ENCODE measurements at regions not wholly inside any gene's neighbourhood (a gene's known extent, or its start where the extent isn't known, plus 50 kb on each side); places are given as distances from the start of the nearest gene placed in this dataset.
A peak's percentile ranks its signal among the peaks of the same experiment; 100 is the strongest.
"Not testable (repeated sequence)": the region's sequence is repeated elsewhere in the genome, so short reads cannot be mapped to it uniquely, and the experiment has no call there.

DNA sequence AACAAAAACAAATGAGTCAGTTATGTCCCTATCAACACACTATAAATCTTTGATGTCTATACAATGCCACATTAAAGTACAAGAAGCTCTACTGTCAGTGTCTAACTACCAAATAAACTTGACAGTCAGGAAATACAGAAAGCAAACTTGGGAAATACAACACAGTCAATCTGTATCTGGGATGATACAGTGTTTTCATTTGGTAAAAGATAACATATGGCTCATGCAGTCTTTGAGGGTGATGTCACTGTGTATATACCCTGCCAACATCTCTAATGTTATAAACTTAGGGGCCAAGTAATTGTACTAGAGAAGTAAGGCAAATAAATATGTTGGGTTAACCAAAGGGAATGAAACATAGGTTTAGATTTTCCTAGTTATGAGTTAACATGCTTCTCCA is 552.5 kb upstream of the ADAMTS5 start:
- no peak for DNase-seq (ENCODE audit: low read depth)

DNA sequence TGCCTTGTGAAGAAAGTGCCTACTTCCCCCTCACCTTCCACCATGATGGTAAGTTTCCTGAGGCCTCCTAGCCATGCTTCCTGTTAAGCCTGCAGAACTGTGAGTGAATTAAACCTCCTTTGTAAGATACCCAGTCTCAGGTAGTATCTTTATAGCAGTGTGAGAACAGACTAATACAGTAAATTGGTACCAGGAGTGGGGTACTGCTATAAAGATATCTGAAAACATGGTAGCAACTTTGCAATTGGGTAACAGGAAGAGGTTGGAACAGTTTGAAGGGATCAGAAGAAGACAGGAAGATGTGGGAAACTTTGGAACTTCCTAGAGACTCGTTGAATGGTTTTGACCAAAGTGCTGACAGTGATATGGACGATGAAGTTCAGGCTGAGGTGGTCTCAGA is 550.3 kb upstream of the ADAMTS5 start:
- not testable (repeated sequence) for DNase-seq (ENCODE audit: low read depth)

DNA sequence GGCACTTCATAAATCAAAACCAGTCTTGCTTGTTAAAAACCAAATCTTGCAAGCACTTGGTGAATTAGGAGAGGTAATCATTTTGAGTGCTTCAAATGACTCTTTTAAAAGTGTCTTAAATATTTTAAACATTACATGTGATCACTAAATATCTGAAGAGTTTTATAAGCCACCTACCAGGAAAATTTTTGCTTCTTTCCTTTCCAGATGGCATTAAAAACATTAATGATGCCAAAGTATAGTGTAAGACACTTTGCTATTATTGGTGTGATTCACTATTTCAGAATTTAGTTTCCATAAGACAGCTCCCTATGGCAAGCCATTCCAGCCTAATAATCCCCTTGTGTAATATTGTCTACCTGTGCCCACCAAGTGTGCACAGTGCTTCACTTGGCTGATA is 548.8 kb upstream of the ADAMTS5 start:
- no peak for DNase-seq (ENCODE audit: low read depth)

DNA sequence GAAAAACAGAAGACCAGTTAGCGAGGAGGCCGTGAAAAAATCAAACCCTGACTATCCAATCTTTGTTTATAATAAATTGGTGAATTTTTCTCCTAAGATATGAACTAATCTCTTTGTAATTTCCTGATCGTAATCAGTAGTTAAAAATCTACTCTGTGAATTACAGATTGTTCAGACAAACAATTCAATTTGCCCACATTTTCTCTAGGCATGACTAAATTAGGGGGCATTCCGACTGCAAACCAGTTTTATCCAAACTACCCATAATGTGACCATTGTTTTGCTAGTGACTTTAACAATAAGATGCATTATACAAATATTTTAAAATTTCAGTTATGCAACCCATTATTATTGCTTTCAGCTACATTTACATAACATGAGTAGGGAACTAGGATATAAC is 546.9 kb upstream of the ADAMTS5 start:
- DNase-seq (ENCODE audit: low read depth): peak; percentile 36

DNA sequence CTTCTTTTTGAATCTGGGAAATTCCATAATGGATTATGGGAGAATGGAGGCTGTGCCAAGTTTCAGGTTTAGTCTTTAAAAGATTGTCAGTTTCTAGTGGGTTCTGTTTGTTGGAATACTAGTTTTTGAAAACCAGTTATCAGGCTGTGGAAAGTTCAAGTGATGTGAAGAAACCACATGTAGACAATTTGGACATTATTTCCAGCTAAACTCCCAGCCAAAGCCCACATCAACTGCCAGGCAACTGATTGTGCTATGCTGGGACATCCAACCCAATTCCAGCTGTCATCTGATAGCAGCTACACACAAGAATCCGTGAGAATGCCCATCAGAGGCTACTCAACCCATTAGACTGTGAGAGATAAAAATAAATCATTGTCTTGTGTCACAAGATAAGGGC is 546.1 kb upstream of the ADAMTS5 start:
- DNase-seq (ENCODE audit: low read depth): no peak

DNA sequence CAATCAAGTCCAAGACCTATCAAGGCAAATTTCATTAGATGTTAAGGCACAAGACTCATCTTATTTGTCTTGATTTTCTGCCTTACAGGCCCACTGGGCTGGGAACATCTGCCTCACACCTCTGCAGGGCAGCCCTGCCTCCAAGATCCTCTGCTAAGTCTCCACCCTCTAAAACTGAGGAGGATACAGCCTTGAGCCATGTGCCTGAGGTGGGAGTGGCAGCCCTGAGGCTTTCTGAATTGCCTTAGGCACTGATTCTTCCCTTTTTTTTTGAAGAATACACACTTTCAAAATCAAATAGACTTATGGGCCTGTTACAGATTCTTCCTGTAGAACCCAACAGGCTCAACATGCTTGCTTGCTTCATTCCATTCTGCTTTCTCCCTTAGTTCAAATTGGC is 544.3 kb upstream of the ADAMTS5 start:
- no peak for DNase-seq (ENCODE audit: low read depth)

DNA sequence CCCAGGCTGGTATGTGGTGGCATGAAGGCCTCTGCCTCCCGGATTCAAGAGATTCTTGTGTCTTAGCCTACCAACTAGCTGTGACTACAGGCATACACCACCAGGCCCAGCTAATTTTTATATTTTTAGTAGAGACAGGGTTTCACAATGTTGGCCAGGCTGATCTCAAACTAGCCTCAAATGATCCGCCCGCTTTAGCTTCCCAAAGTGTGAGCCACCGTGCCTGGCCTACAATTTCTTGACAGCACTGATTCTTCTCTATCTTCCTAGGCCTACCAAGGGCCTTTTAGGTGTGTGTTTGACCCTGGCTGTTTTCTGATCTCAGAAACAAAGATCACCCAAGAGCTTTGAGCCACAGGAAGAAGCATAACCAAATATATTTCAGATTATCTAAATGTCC is 540.8 kb upstream of the ADAMTS5 start:
- no peak for DNase-seq (ENCODE audit: low read depth)

DNA sequence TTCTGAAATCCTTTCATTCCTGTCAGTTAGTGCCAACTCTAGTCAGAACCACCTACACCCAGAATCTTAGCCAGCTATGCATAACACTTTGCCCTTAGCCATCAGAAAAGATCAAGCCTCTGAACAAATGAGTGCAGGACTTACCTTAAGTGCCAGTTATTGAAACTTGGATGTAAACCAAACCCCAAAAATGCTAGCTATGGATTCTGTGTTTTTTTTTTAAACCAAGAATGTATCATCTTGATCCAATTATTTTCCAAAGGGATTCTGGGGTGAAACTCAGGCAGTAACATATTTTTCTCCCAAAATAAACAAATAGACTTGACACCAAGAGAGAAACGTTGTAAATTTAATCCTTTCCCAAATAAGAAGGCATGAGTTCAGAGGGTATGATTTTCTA is 538.6 kb upstream of the ADAMTS5 start:
- peak; percentile 65 for DNase-seq (ENCODE audit: low read depth)

DNA sequence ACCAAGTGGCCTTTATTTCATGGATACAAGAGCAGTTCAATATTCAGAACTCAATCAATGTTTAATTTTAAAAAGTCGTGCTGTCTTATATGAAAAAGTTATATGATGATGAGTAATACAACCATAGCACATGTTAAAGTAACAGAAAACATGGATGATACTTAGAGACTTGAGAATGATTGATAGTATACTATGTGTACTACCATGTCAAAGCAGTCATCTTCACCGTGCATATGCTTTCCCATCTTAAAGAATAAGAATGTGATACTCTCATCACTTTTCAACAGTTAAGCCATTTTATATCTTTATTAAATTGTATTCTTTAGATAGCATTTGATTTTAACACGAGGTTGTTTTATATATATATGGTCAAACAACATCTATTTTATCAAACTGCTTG is 535.9 kb upstream of the ADAMTS5 start:
- DNase-seq (ENCODE audit: low read depth): no peak

DNA sequence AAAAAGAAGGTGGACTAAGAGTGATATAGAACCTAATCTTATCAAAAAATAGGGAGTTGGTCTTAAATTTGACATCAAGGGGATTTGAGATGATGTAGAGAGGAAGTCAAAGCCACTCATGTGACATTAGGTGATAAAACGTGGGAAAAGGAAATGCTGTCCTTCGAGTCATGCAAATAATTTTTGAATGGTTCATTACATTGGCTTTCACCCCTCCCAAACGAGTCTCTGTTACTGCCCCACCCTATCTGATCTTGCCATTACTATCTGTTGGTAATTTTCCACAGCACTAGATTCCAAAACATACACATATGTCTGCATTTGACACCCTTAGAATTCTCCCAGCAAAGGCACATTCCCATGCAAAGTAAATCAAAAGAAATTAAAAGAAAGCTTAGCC is 531.1 kb upstream of the ADAMTS5 start:
- no peak for DNase-seq (ENCODE audit: low read depth)

DNA sequence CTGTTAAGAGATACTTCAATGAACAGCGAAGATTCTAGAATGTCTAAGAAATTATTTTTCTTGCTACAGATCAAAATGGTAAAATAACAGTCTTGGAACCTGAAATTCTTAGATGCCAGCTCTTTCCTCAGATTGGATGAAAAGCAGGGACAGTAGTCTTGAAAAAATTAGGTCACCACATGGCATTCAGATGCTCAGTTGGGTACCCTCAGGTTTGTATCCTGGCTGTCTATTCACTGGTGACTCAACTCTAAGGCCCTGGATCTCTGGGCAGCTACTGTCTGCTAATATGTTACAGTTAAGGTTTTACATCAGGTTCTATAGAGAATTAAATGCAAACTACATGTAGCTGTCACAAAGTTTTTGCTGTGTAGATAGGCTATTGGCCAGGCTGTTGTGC is 528.9 kb upstream of the ADAMTS5 start:
- DNase-seq (ENCODE audit: low read depth): no peak

DNA sequence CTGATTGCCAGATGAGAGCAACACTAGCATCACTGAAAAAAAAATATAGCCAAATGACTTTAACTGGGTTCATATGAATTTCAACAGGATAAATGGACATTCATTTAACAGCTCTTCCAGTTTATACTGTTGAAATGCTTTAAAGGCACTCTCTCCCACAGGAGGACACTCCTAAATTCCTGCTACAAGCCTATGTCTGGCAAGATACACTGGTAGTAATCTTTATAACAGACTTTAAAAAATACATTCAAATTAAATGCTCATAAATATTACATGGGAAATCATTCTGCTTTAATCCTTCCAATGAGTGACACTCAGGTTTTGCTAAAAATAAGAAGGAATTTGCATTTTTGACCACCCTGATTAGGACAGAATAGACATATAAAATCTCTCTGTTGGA is 526.7 kb upstream of the ADAMTS5 start:
- DNase-seq (ENCODE audit: low read depth): no peak

DNA sequence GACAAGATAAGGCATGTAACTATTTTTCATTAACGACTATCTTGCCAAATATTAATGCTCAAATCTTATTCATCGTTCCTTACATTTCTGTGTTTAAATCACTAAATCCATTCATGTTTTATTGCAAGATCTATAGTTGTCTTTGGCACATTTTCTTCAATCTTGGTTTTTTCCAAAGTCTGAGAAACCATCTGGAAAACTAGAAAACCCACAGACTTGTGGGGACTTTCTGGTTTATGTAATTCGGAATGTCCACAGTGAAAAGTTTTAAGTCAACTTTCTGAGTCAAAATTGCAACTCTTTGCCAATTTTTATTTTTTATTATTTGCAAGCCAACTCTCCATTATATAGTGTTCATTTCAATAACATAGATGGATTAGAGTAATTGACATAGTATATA is 520.8 kb upstream of the ADAMTS5 start:
- no peak for DNase-seq (ENCODE audit: low read depth)

DNA sequence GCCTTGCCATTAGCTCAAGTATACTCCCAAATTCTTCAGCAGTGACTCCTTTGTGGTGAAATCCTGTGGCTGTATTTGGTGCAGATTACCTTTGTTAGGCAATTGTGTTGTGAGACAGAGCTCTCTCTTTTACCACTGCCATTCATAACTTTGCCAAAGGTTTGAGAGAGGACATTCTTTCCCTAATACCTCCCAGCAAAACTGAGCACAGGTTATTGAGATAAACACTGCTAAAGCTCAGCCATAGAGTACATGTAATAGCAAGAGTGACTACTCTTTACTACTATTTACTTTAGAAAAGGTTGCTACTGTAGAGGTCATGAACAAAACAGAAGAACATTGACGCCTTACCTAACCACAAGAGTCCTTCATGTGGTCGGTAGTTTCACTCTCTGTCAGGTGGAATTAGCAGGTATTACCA is 514.0 kb upstream of the ADAMTS5 start:
- peak; percentile 79 for DNase-seq (ENCODE audit: low read depth)

DNA sequence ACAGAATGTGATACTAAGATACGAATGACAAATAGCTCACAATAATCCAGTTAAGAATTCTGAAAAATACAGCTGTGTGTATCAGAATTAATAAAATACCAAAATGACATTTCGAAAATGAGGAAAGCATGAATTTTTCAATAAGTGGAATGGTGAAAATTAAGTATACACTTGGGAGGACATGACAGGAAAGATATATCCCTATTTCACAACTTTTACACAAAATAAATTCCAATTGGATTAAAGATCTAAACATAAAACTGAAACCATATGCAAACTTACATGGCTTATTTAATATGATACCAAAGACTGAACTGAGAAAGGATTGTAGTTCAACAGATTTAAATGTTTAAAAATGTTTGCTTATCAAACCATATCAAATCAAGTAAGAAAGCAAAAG is 510.4 kb upstream of the ADAMTS5 start:
- DNase-seq (ENCODE audit: low read depth): no peak

DNA sequence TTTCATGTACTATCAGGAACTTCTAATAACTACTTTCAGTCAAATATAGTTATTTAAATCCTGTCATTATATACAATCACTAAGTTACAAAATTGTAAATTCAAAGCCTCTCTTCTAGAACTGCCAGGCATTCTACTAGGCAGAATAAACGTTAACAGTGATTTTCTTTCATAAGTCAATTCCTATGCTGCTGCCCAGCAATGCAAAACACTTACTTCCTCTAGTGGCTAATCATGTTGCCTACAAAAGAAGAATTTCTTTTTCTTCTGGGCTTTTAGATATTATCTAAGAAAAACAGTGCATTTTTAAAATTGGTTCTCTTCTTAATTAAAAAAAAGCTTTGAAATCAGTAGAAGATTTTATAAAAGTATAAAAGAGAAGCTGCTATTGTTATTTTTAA is 509.8 kb upstream of the ADAMTS5 start:
- peak; percentile 42 for DNase-seq (ENCODE audit: low read depth)

DNA sequence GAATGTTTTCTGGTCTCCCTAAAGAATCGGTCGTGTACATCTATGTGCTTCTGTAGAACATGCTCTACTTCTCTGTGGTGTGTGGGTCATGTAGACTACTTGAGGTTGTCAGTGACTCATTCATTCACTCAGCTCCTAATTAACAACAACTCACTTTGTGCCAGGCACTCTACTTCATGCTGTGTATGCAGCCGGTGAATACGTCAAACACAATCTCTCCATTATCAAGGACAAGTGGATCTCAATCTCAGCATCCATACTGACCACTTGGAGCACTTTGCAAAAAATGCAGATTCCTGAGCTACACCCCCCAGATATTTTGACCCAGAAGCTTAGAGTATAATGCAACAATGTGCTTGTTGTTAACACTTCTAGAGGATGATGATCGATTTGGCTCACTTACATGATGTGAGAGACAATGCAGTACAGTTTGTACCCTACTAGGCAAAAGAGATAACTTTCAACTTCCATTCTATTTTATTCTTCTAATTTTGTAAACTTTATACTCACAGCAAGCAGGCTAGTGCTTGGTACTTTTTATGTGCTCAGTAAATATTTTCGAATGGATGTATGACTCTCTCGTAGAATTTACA is 508.6 kb upstream of the ADAMTS5 start:
- DNase-seq (ENCODE audit: low read depth): no peak

DNA sequence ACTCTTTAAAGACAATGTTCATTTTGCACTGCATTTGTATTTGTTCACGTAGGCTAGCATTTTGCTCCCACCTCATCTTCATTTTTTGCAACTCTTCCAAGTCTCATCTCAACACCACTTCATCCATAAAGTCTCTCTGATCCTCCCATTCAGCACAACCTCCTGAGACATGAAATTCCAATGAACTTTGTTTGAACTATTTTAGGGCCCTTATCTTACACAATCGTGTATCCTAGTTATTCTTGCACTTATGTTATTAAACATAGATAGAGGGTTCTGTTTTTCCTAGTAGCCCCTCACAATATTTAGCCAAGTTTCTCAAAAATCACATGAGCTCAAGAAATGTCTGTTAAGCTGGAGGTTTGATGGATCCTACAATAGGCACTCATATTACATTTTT is 500.5 kb upstream of the ADAMTS5 start:
- DNase-seq (ENCODE audit: low read depth): no peak

DNA sequence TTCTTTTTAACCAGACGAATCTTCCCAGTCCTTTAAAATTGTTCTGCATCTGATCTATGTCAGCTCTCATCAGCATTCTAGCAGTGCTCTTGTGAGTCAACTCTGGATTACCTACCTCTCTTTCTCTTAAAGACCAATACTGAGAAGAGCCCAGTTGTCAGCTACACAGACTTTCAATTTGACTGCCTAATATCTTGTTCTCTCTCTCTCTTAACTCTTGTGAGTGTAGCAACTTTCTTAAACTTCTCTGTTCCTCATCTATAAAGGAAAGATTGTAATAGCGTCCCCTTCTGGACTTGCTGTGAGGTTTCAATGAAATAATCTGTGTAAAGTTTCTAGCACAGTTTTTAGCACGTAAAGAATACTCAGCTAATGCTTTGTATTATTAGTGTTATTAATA is 499.3 kb upstream of the ADAMTS5 start:
- DNase-seq (ENCODE audit: low read depth): no peak

DNA sequence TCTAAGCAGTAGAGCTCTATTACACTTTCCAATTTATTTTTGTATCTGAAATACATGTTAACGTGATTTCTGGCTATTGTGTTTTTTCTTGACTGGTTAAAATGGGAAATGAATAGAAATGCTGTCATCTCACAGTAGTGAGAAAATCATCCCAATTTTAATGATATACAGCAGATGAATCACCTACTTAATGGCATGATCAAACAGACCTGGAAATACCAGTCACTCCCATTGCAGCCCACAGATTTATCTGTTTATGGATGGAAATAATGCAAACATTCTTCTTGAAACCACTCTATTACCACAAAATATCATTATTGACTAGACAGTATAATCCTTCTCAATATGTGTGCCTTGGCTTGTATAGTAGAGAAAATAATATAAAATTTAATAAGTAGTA is 497.8 kb upstream of the ADAMTS5 start:
- DNase-seq (ENCODE audit: low read depth): peak; percentile 15

DNA sequence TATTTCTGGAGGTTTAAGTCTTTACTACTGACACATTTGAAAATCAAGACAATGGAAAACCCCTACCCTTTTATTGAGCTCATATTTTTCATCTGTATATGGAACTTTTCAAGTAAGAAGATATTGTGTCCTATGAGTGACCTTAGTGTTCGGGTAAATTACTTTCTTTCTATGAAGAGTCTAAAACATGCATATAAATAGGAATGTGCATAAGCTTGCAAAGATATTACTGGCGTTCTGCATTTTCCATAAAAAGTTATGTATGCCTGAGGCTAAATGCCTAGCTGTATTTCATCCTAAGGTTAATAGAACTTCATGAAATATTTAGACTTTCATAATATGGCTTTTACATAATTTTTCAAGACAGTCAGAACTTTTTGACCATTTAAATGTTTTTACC is 495.8 kb upstream of the ADAMTS5 start:
- DNase-seq (ENCODE audit: low read depth): no peak

DNA sequence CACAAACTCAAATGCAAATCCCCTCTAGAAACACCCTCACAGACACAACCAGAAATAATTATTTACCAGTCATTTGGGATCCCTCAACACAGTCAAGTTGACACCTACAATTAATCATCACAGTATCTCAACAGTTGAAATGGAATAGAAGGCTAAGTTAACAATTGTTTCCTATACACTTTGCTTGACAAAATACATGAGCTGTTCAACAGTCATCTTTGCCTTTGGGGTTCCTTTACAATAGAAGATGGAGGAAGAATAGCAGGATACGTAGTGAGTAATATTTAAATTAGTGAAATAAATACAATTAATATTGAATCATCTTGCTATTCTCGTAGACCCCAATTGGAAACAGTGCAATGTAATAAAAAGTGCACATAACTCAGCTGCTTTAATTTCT is 487.3 kb upstream of the ADAMTS5 start:
- no peak for DNase-seq (ENCODE audit: low read depth)

DNA sequence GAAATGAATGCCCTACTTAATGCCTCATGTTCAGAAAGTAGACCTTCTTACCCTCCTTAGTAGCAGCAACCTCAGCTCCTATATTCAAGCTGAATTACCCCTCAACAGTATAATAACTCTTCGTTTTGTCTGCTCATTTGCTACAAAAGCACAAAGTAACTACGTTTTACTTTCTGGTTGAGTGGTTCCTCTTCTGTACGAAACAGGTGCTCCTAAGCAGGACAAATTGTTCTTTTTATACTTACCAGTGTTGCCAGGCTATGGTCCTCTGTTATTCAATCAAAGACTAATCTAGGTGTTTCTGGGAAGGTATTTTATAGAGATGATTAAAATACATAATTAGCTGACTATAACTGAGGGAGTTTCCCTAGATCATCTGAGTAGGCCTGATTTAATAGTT is 484.2 kb upstream of the ADAMTS5 start:
- DNase-seq (ENCODE audit: low read depth): no peak

DNA sequence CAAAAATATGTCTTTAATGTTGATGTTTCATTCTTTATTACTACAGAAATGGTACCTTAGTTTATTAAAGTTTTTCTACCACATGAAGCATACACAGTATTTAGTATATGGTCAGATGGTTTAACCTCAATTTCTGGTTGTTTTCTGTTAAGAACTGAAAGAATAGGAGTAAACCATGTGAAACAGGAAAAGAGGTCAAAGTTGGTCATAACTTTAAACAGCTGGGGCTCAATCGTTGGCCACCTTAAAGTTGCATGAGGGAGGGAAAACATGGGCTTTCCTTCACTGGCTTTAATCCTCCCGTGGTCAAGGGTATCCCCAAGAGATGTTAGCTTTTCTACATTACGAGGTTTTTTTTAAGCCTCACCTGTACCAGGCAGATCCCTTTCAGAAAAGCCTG is 483.3 kb upstream of the ADAMTS5 start:
- DNase-seq (ENCODE audit: low read depth): no peak

DNA sequence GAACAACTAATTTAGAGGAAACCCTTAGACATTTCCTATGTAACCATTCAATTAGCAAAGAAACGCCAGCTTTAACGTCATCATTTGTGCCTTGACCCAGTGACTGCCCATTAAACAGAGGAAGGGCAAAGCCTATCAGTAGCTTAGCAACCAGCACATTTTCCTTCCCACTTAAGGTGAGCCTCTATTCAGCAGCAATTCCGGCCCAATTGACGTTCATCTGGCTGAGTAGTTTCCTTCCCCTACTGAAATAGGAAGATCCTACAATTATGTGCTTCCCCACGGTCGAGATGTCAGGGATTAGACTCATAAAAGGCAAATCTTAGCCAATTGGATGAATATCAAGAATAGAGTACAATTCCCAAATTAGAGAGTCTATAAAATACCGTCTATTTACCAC is 482.1 kb upstream of the ADAMTS5 start:
- DNase-seq (ENCODE audit: low read depth): no peak

All from renal cortical epithelial cell (primary cell).